ENCODE measurements at regions not wholly inside any gene's neighbourhood (a gene's known extent, or its start where the extent isn't known, plus 50 kb on each side); places are given as distances from the start of the nearest gene placed in this dataset.
"Not testable (repeated sequence)": the region's sequence is repeated elsewhere in the genome, so short reads cannot be mapped to it uniquely, and the experiment has no call there.

DNA sequence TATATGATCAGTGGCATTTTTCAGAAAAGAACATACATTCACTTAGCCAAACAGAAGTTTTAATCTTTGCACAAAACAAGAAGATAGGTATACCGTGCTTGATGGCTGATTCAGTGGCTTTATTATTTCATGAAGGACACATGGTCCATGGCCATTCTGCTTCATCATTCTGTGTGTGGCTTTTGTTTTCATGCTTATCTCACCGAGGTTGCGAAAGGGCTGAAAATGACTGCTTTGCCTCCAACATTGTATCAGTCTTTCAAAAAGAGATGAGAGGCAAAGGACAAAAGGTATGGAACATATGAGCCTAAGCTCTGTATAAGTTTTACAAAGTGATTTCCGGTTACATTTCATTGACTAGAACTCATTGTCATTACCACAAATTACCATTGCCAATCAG is 541.1 kb downstream of the RAB28 start:
- DNase-seq (ENCODE audit: low read depth in 2 of 2): no peak

DNA sequence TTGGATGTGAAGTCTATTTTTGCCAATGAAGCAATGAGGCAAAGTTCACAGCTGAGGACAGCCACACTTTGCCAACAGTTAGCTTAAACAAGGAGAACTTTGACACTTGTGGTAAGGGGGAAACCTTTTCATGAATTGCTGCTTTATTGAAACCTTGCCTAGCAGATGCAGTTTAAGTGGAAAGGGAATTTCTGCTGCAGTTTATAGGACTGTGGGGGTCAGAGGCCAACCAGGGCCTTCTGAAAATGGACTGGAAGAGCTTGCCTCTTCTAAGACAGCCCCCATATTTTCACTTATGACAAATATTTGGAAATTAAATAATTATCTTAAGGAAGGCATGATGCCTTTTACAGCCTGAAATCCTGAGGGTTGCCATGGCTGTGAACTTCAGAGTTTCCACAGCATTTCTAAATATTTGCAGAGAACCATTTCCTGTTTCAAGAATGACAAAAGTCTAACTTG is 550.3 kb downstream of the RAB28 start:
- DNase-seq (ENCODE audit: low read depth in 2 of 2): no peak

DNA sequence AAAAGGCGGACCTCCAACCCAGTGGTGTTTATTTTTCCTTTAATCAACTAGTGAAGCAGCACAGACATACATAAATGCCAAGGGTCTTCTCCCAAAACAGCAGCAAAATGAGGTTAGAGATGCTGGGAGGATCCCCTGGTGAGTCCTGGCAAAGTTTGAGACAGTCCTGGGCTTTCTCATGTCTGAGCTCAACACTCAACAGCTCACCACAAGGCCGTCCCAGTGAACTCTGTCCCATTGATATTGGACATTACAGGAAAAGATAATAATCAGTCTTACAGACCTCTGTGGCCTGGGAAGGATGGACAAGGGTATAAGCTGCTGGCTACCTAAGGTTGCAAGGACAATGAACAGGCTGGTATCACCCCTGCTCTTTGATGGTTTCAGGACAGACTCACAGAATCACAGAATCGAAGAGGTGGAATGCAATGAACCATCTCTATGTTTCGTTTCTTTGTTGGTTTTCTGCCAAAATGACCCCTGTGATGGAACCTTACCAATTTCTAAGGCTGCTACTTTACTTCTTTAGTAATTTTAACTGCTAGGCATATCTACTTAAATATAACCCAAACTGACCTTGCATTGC is 551.8 kb downstream of the RAB28 start:
- DNase-seq (ENCODE audit: low read depth in 2 of 2): no peak

DNA sequence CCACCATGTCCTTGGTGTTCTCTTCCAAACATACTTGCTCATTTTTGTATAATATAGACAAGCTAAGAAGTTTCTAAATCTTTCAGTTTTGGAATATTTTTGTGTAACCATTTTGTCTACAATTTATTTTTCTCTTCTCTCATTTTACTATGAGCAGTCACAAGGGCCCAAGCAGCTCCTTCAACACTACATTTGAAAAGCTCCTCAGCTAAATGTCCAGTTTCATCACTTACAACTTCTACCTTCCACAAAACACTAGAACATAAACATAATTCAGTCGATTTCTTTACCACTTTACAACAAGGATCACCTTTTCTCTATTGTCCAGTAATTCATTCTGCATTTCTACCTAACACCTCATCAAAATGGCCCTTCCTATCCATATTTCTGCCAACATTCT is 554.4 kb downstream of the RAB28 start:
- DNase-seq (ENCODE audit: low read depth in 2 of 2): no peak

DNA sequence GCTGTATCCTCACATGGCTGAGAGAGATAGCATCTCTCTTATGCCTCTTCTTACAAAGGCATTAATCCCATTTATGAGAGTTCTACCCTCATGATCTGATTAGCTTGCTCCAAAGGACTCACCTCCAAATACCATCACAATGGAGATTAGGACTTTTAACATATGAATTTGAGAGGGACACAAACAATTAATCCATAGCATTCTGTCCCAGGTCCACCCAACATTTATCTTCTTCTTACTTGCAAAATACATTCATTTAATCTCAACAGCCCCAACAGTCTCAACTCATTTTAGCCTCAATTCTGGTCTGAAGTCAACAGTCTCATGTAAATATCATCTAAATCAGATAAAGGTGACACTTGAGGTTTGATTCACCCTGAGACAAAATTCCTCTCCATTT is 555.4 kb downstream of the RAB28 start:
- no peak for DNase-seq (ENCODE audit: low read depth in 2 of 2)

DNA sequence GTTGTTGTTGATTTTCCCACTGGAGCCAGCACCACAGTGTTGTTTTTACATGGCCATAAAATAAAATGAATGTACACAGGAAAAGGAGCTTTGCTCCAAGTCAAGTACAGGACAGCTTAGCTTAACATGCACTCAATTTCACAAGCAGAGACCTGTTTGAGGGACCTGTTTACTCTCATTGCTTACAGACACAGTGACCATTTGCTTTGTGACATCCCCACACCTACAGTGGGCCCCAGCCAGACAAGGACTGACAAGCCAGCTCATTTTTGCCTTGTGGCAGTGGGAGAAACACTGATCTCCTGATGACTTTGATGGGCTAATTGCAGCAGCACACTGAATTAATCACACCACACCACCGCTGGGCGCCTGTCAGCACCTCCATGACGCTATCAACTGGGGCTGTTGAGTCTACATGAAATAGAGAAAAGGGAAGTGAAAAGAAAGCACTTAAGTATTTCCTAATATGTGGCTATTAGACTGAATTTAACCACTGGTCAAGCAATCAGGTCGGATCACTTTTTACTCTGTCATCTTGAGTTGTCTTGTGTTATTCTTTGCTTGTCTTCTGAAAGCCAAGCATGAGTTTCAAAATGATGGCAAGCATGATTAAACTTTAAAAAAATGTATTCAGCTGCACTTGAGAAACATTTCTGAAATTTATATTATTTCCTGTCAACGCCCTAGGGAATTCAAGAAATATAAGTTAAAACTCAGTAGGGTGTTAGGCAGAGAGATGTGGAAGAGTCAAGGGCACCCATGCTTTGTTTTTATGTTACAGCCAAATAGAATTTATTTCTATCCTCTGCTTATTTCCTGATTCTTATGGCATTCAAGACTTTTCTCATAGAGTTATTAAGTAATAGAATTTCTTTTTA is 557.7 kb downstream of the RAB28 start:
- DNase-seq (ENCODE audit: low read depth in 2 of 2): no peak

DNA sequence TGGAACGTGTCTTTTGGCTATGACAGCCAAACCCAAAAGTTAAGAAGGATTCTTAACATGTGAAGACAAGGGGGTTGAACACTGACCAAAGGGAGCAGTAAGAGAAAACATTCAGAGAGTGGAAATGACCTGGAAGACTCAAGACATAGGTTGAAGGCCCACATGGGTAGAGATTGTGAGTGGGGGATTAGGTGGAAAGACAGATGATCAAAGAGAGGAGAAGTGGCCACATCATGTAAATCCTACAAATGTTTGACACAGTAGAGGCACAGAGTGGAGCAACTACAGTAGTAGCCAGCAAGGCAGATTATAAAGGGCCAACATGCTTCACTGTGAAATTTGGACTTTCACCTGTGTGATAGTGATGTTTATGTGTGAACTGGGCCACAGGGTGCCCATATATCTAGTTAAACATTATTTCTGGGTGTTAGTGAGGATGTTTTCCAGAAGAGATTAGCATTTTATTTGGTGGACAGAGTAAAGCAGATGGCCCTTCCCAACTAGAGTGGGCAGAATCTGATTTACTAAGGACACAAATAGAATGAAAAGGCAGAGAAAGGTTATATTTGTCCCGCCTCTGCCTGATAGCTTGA is 559.3 kb downstream of the RAB28 start:
- no peak for DNase-seq (ENCODE audit: low read depth in 2 of 2)

DNA sequence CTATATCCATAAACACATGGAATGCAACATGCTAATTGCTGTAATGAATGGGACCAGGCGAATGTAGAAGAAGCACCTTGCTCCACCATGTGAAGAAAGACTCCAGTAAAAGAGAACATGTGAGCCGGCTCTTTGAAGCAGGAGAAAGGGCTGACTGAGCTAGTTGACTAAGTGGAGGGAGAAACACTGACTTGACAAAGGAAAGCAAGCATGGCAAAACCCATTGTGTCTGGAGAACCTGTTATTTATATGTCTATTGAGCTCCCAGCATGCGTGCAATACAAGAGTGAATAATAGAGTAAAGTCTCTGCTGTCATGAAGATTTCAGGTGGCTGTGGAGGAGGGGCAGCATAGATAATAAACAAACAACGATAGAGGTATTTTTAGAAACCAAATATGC is 559.9 kb downstream of the RAB28 start:
- no peak for DNase-seq (ENCODE audit: low read depth in 2 of 2)

DNA sequence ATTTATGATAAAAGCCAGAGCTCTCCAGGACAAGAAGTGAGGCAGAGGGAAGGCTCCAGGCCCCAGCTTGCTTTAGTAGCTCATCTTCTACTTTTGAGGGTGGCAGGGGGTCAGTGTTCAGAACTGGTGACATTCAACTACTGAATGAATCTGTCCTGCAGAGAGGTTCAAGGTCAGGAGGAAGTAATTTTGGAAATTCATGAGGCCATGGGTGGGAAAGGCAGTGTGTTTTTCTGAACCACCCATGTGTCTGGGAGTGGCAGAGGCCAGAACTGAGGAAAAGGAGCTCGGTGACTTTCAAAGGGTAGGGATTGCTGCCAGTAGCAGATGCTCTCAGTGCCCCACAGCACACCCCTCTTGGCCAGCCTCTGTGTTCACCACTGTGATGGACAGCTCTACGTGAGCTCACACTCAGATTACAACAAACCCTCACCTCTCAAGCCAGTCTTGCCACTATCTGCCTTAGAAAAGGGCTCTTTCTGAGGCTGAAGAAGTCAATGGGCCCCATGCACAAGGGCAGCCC is 571.2 kb downstream of the RAB28 start:
- no peak for DNase-seq (ENCODE audit: low read depth in 2 of 2)

DNA sequence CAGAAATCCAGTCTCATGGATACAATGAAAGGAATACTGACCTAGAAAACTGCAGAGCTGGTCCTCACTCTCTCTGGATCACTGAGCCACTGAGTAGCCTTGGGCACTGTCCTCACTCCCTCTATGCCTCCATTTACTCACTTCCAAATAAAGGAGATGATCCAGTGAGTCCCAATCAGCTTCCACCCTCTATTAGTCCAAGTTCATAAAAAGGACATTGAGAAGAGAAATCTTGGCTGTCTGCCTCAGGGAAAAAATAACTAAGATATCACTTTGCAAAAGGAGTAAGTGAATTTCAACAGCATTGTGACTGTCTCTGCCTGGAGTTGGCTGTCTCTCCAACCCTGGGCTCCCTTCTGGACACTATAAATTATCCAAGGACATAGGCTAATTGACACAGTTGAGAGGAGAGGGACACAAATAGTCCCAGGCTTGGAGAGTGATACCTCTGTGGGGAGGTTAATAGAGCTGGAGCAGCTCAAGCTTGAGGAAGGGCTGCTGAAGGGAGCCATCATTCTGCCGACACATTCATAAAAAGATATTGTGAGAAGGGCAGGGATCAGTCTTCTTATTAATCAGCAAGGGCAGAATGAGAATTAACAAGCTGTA is 572.3 kb downstream of the RAB28 start:
- DNase-seq (ENCODE audit: low read depth in 2 of 2): no peak

DNA sequence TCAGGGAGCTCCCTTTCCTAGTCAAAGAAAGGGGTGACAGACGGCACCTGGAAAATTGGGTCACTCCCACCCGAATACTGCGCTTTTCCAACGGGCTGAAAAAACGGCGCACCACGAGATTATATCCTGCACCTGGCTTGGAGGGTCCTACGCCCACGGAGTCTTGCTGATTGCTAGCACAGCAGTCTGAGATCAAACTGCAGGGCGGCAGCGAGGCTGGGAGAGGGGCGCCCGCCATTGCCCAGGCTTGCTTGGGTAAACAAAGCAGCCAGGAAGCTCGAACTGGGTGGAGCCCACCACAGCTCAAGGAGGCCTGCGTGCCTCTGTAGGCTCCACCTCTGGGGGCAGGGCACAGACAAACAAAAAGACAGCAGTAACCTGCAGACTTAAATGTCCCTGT is 580.5 kb downstream of the RAB28 start:
- DNase-seq (ENCODE audit: low read depth in 2 of 2): not testable (repeated sequence)

DNA sequence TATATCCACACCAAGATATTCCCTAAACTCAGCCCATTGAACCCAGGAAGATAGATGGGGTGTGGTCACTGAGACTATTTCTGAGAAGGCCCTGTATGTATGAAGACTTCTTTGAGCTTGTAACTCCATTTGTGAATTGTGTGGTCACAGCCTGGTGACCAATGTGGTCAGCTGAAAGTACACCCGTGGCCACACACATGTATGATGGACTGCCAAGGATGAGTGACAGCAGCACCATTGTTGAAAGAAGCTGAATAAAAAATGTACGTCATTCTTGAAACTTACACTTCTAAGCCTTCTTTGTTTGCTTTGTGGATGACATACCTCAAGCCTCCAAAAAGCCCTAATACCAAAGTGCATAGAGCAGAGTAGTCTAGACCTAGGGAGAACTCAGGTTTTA is 581.4 kb downstream of the RAB28 start:
- no peak for DNase-seq (ENCODE audit: low read depth in 2 of 2)

DNA sequence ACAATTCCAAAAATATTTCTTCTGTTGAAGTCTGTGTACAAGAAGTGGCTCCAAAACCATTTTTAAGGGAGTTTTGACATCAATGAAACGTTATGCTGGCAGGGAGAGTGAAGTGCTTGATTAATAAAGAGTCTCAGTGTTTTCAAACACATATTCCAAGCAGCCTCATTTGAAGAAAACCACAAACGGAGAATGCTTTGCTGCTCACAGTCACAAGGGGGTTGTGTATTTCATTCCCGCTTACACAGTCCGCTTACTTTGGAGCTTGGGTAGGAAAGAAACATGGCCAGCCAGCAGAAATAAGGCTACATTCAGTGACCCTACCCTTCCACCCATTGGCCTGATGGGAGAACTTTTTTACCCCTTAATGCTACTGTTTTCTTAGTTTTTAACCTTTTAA is 586.2 kb downstream of the RAB28 start:
- no peak for DNase-seq (ENCODE audit: low read depth in 2 of 2)

DNA sequence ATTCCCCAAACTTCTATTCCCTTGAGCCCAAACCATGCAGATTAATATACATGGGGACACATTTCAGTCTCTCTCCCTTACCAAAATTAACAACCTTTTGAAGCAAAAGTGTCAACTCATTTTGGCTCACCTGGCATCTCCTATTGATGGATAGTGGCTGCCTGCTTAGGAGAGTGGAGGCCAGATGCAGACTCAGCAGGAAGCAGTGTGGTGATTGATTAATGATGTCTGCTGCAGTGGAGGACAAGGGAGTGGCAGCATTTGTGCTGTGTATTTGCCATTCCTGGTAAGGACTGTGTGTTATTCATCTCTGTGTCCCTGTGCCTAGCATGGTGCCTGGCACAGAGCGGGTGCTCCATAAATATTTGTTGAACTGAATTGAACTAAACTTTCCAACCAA is 590.1 kb downstream of the RAB28 start:
- no peak for DNase-seq (ENCODE audit: low read depth in 2 of 2)

DNA sequence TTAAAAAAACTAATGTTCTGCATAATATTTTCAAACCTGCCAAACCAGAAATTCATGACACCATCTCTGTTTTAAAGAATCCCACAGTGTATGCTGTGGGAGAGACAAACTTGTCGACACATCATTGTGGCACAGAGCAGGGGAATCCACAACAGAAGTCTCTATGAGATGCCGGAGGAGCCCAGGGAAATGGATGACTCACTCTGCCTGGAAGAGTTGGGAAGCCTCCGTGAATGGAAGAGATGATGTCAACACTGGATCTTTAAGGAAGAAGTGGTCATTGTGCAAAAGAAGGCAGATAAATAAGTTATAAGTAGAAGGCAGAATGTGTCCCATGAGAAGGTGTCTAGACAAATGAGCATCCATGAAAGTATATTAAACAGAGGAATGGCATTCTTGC is 595.1 kb downstream of the RAB28 start:
- DNase-seq (ENCODE audit: low read depth in 2 of 2): no peak

DNA sequence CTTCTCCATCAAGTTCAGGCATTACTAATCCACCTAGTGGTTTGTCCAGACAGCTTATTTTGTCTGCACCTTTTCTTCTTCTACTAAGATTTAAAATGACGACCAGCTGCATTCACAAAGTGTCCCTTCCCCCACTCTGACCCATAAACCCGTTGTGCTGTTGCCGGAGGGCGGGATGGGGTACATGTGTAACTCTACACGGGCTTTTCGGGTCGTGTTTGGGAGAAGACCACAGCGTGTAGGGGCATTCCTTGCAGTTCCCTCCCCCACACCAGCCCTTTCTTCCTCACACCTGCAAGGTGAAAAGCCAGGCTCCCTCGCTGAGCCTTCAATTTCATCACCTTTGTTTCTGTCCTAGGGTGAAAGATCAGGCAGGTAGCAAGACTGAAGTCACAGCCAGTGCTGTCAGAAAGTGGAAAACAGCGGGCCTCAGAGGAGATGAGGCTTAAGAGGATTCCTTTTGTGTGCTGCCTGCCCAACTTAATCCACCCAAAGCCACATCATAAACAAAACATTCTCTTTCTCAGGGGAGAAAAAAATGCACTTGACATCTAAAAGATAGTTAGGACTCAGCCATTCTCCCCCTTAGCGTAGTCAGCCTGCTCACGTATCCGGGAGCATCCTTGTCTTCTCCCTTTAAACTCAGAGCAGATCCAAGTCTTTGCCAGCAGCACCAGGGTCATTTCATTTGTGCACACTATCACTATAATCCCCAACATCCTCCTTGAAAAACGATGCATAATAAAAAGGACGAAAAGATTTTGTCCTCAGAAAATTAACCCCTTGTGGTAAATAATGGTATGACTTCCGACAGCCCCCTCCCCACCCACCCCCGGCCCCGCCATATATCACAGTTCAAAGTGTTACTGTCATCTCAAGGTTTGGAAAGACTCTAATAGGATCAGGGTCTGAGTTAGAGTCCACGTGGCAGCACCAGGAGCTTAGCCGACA is 599.0 kb downstream of the RAB28 start:
- DNase-seq (ENCODE audit: low read depth in 2 of 2): no peak

DNA sequence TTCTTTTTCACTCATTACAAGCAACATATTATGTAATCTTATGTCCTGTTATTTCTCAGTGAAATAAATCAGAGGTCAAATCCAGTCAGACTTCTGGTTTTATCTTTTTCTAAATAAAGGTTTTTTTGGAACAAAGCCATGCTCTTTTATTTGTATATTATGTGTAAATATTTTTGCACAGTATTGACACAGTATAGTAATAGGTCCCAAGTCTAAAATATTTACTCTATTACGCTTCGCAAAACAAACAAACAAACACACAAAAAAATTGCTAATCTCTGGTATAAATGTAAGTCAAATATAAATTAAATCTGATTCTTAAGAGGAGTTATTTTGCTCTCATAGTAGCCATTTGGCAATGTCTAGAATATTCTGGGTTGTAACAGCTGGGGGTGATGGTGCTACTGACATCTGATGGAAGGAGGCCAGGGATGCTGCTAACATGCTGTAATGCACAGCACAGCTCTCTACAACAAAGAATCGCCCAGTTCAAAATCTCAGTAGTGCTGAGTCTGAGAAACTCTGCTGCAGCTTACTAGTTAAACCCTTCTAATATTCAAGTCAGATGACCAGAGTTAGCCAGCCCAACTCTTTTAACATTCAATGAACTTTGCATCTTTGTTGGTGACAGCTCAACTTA is 602.1 kb downstream of the RAB28 start:
- no peak for DNase-seq (ENCODE audit: low read depth in 2 of 2)

DNA sequence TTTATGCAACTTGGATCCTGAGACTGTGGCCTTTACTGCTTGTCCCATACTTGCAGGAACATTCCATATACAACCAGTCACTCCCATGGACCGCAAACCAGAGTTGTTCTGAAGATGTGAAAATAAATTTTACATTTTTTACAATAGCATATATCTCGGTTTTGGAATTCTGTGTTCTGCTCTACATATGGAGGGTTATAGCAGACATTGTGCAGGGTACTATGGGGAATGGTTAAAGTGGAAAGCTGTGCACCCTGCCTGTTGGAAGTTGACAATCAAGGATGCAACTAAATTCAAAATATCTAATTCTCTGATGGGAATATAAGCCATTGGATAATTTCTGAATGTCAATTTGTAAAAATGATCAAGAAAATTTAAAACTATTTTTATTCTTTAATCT is 603.3 kb downstream of the RAB28 start:
- DNase-seq (ENCODE audit: low read depth in 2 of 2): no peak

DNA sequence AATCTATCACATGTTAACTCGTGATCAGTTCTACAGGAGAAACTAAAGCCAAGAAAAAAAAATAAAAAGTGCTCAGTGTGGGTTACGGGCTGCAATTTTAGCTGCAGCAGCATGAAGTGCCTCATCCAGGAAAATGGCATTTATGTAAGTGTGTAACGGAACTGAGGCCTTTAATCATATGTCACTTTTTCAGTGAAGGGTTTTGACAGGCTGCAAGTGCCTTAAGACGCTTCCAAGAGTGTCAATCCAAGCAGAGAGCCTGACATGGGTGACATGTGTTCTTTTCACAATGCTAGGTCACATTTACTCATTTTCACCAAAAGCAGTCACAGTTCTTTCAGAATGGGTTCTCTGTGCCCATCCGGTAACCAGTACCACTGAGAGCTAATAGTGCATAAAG is 604.6 kb downstream of the RAB28 start:
- no peak for DNase-seq (ENCODE audit: low read depth in 2 of 2)

DNA sequence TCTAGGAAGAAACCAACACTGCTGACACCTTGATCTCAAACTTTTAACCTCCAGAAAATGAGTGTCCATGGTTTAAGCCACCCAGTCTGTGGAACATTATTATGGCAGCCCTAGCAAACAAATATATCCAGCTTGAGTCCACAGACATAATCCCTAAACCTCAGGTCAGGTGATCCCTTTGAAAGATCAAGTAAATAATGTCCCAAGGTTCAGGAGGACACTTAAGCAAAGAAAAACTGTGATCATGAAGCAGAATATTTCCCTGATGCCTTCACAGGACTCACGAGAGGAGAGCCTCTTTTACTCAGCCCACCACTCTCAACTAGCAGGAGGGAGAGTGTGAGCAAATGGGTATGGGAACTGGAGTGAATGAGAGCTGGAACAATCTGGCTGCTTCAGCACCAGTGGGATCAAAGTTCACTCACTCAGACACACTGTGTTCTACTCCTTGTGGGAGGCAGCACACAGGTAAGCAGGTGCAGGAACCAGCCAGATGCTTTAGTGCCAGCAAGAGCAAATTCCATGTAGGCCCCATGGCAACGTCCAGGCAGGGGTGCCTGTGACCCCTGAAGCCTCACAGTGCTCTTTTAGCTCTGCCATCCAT is 608.4 kb downstream of the RAB28 start:
- no peak for DNase-seq (ENCODE audit: low read depth in 2 of 2)
